Panc1 (cell line): ENCODE measurements at regions not wholly inside any gene's neighbourhood (a gene's known extent, or its start where the extent isn't known, plus 50 kb on each side); places are given as distances from the start of the nearest gene placed in this dataset.

Source experiments
- ATAC-seq: fragments of 200-7000 bp; cut with Tn5 transposase; 2 replicates; pipeline ENCODE4 v1.9.1; 2020; ENCODE audit warnings: mild to moderate bottlenecking, moderate library complexity
- BruUV-seq: library from RNA; stranded (reverse); fragments of 400-500 nt; replicated peaks from 2 replicates; lab custom pipeline; 2021; lab: Mats Ljungman, UMichigan
- CTCF ChIA-PET: fragments of 300-600 bp; sonication (Branson Sonifier 250); formaldehyde crosslinking; loops from one replicate; lab custom pipeline; 2022; ENCODE audit warnings: antibody characterized with exemption; lab: Charles Lee
- POLR2A ChIA-PET: fragments of 300-600 bp; sonication (Branson Sonifier 250); formaldehyde crosslinking; loops from one replicate; lab custom pipeline; 2022; ENCODE audit warnings: antibody characterized with exemption; lab: Charles Lee
- DNase-seq: peaks from one replicate; pipeline ENCODE4 v3.0.0-alpha.2; 2010; ENCODE audit warnings: low read depth, low spot score
- H3K27ac ChIP-seq: 2 replicates; pipeline ENCODE4 v1.5.1; 2011; ENCODE audit warnings: mild to moderate bottlenecking, low read length, inconsistent platforms
- H3K27me3 ChIP-seq: fragments of 200-500 bp; sonication (Bioruptor generic); 2 replicates; pipeline ENCODE4 v1.6.0; 2014; ENCODE audit warnings: low read length, inconsistent platforms; ENCODE audit not compliant: control insufficient read depth, insufficient read depth
- H3K36me3 ChIP-seq: fragments of 200-500 bp; sonication (Bioruptor generic); 2 replicates; pipeline ENCODE4 v1.5.1; 2014; ENCODE audit warnings: inconsistent platforms, mild to moderate bottlenecking, low read length, moderate library complexity; ENCODE audit not compliant: control insufficient read depth, insufficient read depth
- H3K4me1 ChIP-seq: 2 replicates; pipeline ENCODE4 v1.5.1; 2011; ENCODE audit warnings: inconsistent platforms, mild to moderate bottlenecking, low read length, moderate library complexity; ENCODE audit not compliant: control insufficient read depth, insufficient read depth
- H3K4me3 ChIP-seq, 2 experiments: 2 replicates each; pipeline ENCODE4 v1.5.1; 2011 to 2012; ENCODE audit warnings: low read depth in 2 of 2, low read length in 2 of 2, mild to moderate bottlenecking in 2 of 2, inconsistent platforms in 1 of 2, moderate library complexity in 1 of 2
- H3K9me3 ChIP-seq: fragments of 200-500 bp; sonication (Bioruptor generic); 2 replicates; pipeline ENCODE4 v1.5.1; 2014; ENCODE audit warnings: low read depth, mild to moderate bottlenecking, inconsistent platforms, low read length, moderate library complexity; ENCODE audit not compliant: control insufficient read depth, insufficient read depth
- POLR2AphosphoS5 ChIP-seq: IDR thresholded peaks from 2 replicates; pipeline ENCODE4 v1.6.1; 2012; ENCODE audit warnings: mild to moderate bottlenecking, low read depth, low read length, moderate library complexity
- REST ChIP-seq, 2 experiments: IDR thresholded peaks; 2 replicates each; pipeline ENCODE4 v1.6.1; 2011 to 2012; ENCODE audit warnings: low read depth in 2 of 2, control low read depth in 1 of 2, low read length in 1 of 2, mild to moderate bottlenecking in 1 of 2, moderate library complexity in 1 of 2; ENCODE audit not compliant: insufficient read depth in 1 of 2
- SIN3A ChIP-seq: IDR thresholded peaks from 2 replicates; pipeline ENCODE4 v1.6.1; 2012; ENCODE audit warnings: low read depth, mild to moderate bottlenecking, low read length, moderate library complexity, borderline replicate concordance; ENCODE audit not compliant: insufficient read depth
- TCF7L2 ChIP-seq: IDR thresholded peaks from 2 replicates; pipeline ENCODE4 v1.6.1; 2011; ENCODE audit warnings: mild to moderate bottlenecking, low read depth, low read length, inconsistent platforms
- in situ Hi-C: cut with HindIII; loops from 2 replicates; pipeline ENCODE4 v1.10.0; 2016; ENCODE audit warnings: low sequenced_read_pairs, low pct_unique_long_range_greater_than_20kb
- intact Hi-C: fragments of 100-400 bp; cut with micrococcal nuclease; formaldehyde crosslinking; loops from one replicate; pipeline ENCODE4 v1.10.0; 2022; ENCODE audit not compliant: unreplicated experiment
- TF ChIP-seq, protein P1 (sequence below): fragments of 450-650 bp; IDR thresholded peaks from 2 replicates; pipeline ENCODE4 v1.5.1; 2017; ENCODE audit warnings: mild to moderate bottlenecking

- no peak for ATAC-seq
- TF ChIP-seq REST (IDR thresholded peaks at IDR 0.05; ENCODE audit: insufficient read depth in 1 of 2, low read depth in 2 of 2, low read length in 1 of 2) (no peak), SIN3A (no peak)
- no peaks in the 10 kb centered on the region for H3K36me3 ChIP-seq
- H3K4me1 ChIP-seq, result no peaks in the 10 kb centered on the region
- BruUV-seq, result no TSS peak
- intact Hi-C loops (no loop called here), in situ Hi-C loops (no loop called here)
- POLR2A ChIA-PET, result no interaction called here
- no peaks in the 10 kb centered on the region for H3K27me3 ChIP-seq
- H3K27ac ChIP-seq, result no peak overlapping the region
- CTCF ChIA-PET, result no interaction called here
- DNase-seq, result no peak
- H3K4me3 ChIP-seq, result no peak overlapping the region
- no peaks in the 10 kb centered on the region for H3K9me3 ChIP-seq
Observed at GRCh38 chr1:95451904-95452303, 217.9 kb downstream of the RWDD3 start.

GRCh38 chr1:95453053-95453452 lies 219.0 kb downstream of the RWDD3 start:
- Histone ChIP-seq H3K27me3 (no peaks in the 10 kb centered on the region), H3K27ac (no peak overlapping the region), H3K4me1 (no peaks in the 10 kb centered on the region), H3K9me3 (no peaks in the 10 kb centered on the region), H3K36me3 (no peaks in the 10 kb centered on the region), H3K4me3 (no peak overlapping the region)
- BruUV-seq, result no TSS peak
- intact Hi-C loops (no loop called here), in situ Hi-C loops (no loop called here)
- TF ChIP-seq TCF7L2, result no peak
- TF ChIP-seq REST (IDR thresholded peaks at IDR 0.05; ENCODE audit: insufficient read depth in 1 of 2, low read depth in 2 of 2, low read length in 1 of 2), result no peak
- TF ChIP-seq, protein P1, sequence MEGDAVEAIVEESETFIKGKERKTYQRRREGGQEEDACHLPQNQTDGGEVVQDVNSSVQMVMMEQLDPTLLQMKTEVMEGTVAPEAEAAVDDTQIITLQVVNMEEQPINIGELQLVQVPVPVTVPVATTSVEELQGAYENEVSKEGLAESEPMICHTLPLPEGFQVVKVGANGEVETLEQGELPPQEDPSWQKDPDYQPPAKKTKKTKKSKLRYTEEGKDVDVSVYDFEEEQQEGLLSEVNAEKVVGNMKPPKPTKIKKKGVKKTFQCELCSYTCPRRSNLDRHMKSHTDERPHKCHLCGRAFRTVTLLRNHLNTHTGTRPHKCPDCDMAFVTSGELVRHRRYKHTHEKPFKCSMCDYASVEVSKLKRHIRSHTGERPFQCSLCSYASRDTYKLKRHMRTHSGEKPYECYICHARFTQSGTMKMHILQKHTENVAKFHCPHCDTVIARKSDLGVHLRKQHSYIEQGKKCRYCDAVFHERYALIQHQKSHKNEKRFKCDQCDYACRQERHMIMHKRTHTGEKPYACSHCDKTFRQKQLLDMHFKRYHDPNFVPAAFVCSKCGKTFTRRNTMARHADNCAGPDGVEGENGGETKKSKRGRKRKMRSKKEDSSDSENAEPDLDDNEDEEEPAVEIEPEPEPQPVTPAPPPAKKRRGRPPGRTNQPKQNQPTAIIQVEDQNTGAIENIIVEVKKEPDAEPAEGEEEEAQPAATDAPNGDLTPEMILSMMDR, result no peak
- no peak for TF ChIP-seq SIN3A
- no peak for TF ChIP-seq POLR2AphosphoS5
- POLR2A ChIA-PET, result no interaction called here
- DNase-seq (no peak), ATAC-seq (no peak)
- CTCF ChIA-PET, result no interaction called here
